ENCODE measurements at regions not wholly inside any gene's neighbourhood (a gene's known extent, or its start where the extent isn't known, plus 50 kb on each side); places are given as distances from the start of the nearest gene placed in this dataset.

- Histone ChIP-seq H3K9me3 (no peaks in the 10 kb centered on the region), H3K36me3 (ENCODE audit: control insufficient read depth in 2 of 2, extremely low read depth in 1 of 2, insufficient read depth in 1 of 2, low read length in 1 of 2) (no peaks in the 10 kb centered on the region), H3K27me3 (replicated peaks in 1 of 2; ENCODE audit: control insufficient read depth in 2 of 2, extremely low read depth in 1 of 2, insufficient read depth in 2 of 2, low read length in 1 of 2) (no peaks in the 10 kb centered on the region), H3K4me1 (ENCODE audit: control insufficient read depth in 1 of 2, extremely low read depth in 1 of 2, insufficient read depth in 2 of 2, low read length in 2 of 2) (no peaks in the 10 kb centered on the region), H3K4me3 (ENCODE audit: control insufficient read depth in 1 of 2, extremely low read depth in 1 of 2, low read length in 1 of 2) (no peak overlapping the region), H3K27ac (ENCODE audit: low read length) (no peak overlapping the region)
- POLR2A ChIA-PET, result no interaction called here
- H3K27ac Mint-ChIP-seq, result no peak overlapping the region
- CTCF ChIA-PET, result no interaction called here
- no peaks in the 10 kb centered on the region for H3K27me3 Mint-ChIP-seq
- H3K4me1 Mint-ChIP-seq, result no peaks in the 10 kb centered on the region
- H3K9me3 Mint-ChIP-seq, result peaks cover 6 to 11% (median 9%) of the 10 kb centered on the region in 3 donors
- H3K36me3 Mint-ChIP-seq, result no peaks in the 10 kb centered on the region
- DNase-seq, result no peak
- no peak for ATAC-seq (replicated peaks in 1 of 4)
- no peak overlapping the region for H3K4me3 Mint-ChIP-seq
- WGBS (ENCODE audit: insufficient coverage), result no CpG with 5 or more reads among the region's 7 CpGs
Observed at GRCh38 chr5:104299998-104300706, 737.6 kb upstream of the NUDT12 start.

GRCh38 chr5:104298518-104298917 lies 735.9 kb upstream of the NUDT12 start:
- POLR2A ChIA-PET, result no interaction called here
- no peaks in the 10 kb centered on the region for H3K27me3 Mint-ChIP-seq
- no peaks in the 10 kb centered on the region for H3K36me3 ChIP-seq (ENCODE audit: control insufficient read depth in 2 of 2, extremely low read depth in 1 of 2, insufficient read depth in 1 of 2, low read length in 1 of 2)
- H3K9me3 ChIP-seq, result no peaks in the 10 kb centered on the region
- no peak overlapping the region for H3K27ac Mint-ChIP-seq
- H3K4me1 ChIP-seq (ENCODE audit: control insufficient read depth in 1 of 2, extremely low read depth in 1 of 2, insufficient read depth in 2 of 2, low read length in 2 of 2), result no peaks in the 10 kb centered on the region
- no peaks in the 10 kb centered on the region for H3K27me3 ChIP-seq (replicated peaks in 1 of 2; ENCODE audit: control insufficient read depth in 2 of 2, extremely low read depth in 1 of 2, insufficient read depth in 2 of 2, low read length in 1 of 2)
- CTCF ChIA-PET, result no interaction called here
- no peak overlapping the region for H3K27ac ChIP-seq (ENCODE audit: low read length)
- 83% methylated on average over 3 of the region's 5 CpGs for WGBS (ENCODE audit: insufficient coverage)
- no peak for ATAC-seq (replicated peaks in 1 of 4)
- no peaks in the 10 kb centered on the region for H3K4me1 Mint-ChIP-seq
- no peak overlapping the region for H3K4me3 Mint-ChIP-seq
- H3K4me3 ChIP-seq (ENCODE audit: control insufficient read depth in 1 of 2, extremely low read depth in 1 of 2, low read length in 1 of 2), result no peak overlapping the region
- peaks cover 6 to 15% (median 9%) of the 10 kb centered on the region in 3 donors for H3K9me3 Mint-ChIP-seq
- H3K36me3 Mint-ChIP-seq, result no peaks in the 10 kb centered on the region
- no peak for DNase-seq

GRCh38 chr5:104297076-104297475 lies 734.5 kb upstream of the NUDT12 start:
- DNase-seq, result no peak
- no peaks in the 10 kb centered on the region for H3K4me1 Mint-ChIP-seq
- no peaks in the 10 kb centered on the region for H3K27me3 ChIP-seq (replicated peaks in 1 of 2; ENCODE audit: control insufficient read depth in 2 of 2, extremely low read depth in 1 of 2, insufficient read depth in 2 of 2, low read length in 1 of 2)
- ChIA-PET POLR2A (no interaction called here), CTCF (no interaction called here)
- no peak overlapping the region for H3K4me3 ChIP-seq (ENCODE audit: control insufficient read depth in 1 of 2, extremely low read depth in 1 of 2, low read length in 1 of 2)
- no peak for ATAC-seq (replicated peaks in 1 of 4)
- H3K9me3 Mint-ChIP-seq, result peaks cover 7 to 24% (median 9%) of the 10 kb centered on the region in 3 donors
- H3K27ac Mint-ChIP-seq, result no peak overlapping the region
- H3K36me3 Mint-ChIP-seq, result no peaks in the 10 kb centered on the region
- no peaks in the 10 kb centered on the region for H3K4me1 ChIP-seq (ENCODE audit: control insufficient read depth in 1 of 2, extremely low read depth in 1 of 2, insufficient read depth in 2 of 2, low read length in 2 of 2)
- no CpG with 5 or more reads among the region's 1 CpG for WGBS (ENCODE audit: insufficient coverage)
- no peaks in the 10 kb centered on the region for H3K36me3 ChIP-seq (ENCODE audit: control insufficient read depth in 2 of 2, extremely low read depth in 1 of 2, insufficient read depth in 1 of 2, low read length in 1 of 2)
- no peak overlapping the region for H3K27ac ChIP-seq (ENCODE audit: low read length)
- no peaks in the 10 kb centered on the region for H3K27me3 Mint-ChIP-seq
- H3K9me3 ChIP-seq, result no peaks in the 10 kb centered on the region
- no peak overlapping the region for H3K4me3 Mint-ChIP-seq

GRCh38 chr5:104295991-104296390 lies 733.4 kb upstream of the NUDT12 start:
- H3K9me3 ChIP-seq, result no peaks in the 10 kb centered on the region
- ChIA-PET CTCF (no interaction called here), POLR2A (no interaction called here)
- H3K27ac ChIP-seq (ENCODE audit: low read length), result no peak overlapping the region
- ATAC-seq (replicated peaks in 1 of 4) (no peak), DNase-seq (no peak)
- Mint-ChIP-seq H3K27ac (no peak overlapping the region), H3K4me3 (no peak overlapping the region), H3K9me3 (peaks cover 14 to 22% (median 14%) of the 10 kb centered on the region in 3 donors), H3K27me3 (no peaks in the 10 kb centered on the region), H3K4me1 (no peaks in the 10 kb centered on the region), H3K36me3 (no peaks in the 10 kb centered on the region)
- H3K4me3 ChIP-seq (ENCODE audit: control insufficient read depth in 1 of 2, extremely low read depth in 1 of 2, low read length in 1 of 2), result no peak overlapping the region
- H3K4me1 ChIP-seq (ENCODE audit: control insufficient read depth in 1 of 2, extremely low read depth in 1 of 2, insufficient read depth in 2 of 2, low read length in 2 of 2), result no peaks in the 10 kb centered on the region
- WGBS (ENCODE audit: insufficient coverage), result no CpG with 5 or more reads among the region's 1 CpG
- H3K36me3 ChIP-seq (ENCODE audit: control insufficient read depth in 2 of 2, extremely low read depth in 1 of 2, insufficient read depth in 1 of 2, low read length in 1 of 2), result no peaks in the 10 kb centered on the region
- H3K27me3 ChIP-seq (replicated peaks in 1 of 2; ENCODE audit: control insufficient read depth in 2 of 2, extremely low read depth in 1 of 2, insufficient read depth in 2 of 2, low read length in 1 of 2), result no peaks in the 10 kb centered on the region

GRCh38 chr5:104283136-104283535 lies 720.5 kb upstream of the NUDT12 start:
- CTCF ChIA-PET, result no interaction called here
- no peak for ATAC-seq (replicated peaks in 1 of 4)
- no peaks in the 10 kb centered on the region for H3K27me3 Mint-ChIP-seq
- H3K36me3 Mint-ChIP-seq, result no peaks in the 10 kb centered on the region
- H3K9me3 ChIP-seq, result no peaks in the 10 kb centered on the region
- H3K27ac Mint-ChIP-seq, result no peak overlapping the region
- no CpG with 5 or more reads among the region's 1 CpG for WGBS (ENCODE audit: insufficient coverage)
- no peaks in the 10 kb centered on the region for H3K36me3 ChIP-seq (ENCODE audit: control insufficient read depth in 2 of 2, extremely low read depth in 1 of 2, insufficient read depth in 1 of 2, low read length in 1 of 2)
- no peaks in the 10 kb centered on the region for H3K27me3 ChIP-seq (replicated peaks in 1 of 2; ENCODE audit: control insufficient read depth in 2 of 2, extremely low read depth in 1 of 2, insufficient read depth in 2 of 2, low read length in 1 of 2)
- H3K4me3 ChIP-seq (ENCODE audit: control insufficient read depth in 1 of 2, extremely low read depth in 1 of 2, low read length in 1 of 2), result no peak overlapping the region
- no peak overlapping the region for H3K4me3 Mint-ChIP-seq
- POLR2A ChIA-PET, result interaction anchor here in 1 of 2 donors (0.6 kb wide), 1 partner anchor 12 kb away, joined by 4 read pairs; no protein-coding TSS in a partner anchor
- DNase-seq, result no peak
- H3K4me1 ChIP-seq (ENCODE audit: control insufficient read depth in 1 of 2, extremely low read depth in 1 of 2, insufficient read depth in 2 of 2, low read length in 2 of 2), result no peaks in the 10 kb centered on the region
- no peaks in the 10 kb centered on the region for H3K4me1 Mint-ChIP-seq
- H3K27ac ChIP-seq (ENCODE audit: low read length), result no peak overlapping the region
- peaks cover 8 to 14% (median 14%) of the 10 kb centered on the region in 3 donors for H3K9me3 Mint-ChIP-seq

GRCh38 chr5:104273725-104274124 lies 711.1 kb upstream of the NUDT12 start:
- ChIA-PET CTCF (no interaction called here), POLR2A (no interaction called here)
- no peak for ATAC-seq (replicated peaks in 1 of 4)
- H3K4me3 ChIP-seq (ENCODE audit: control insufficient read depth in 1 of 2, extremely low read depth in 1 of 2, low read length in 1 of 2), result no peak overlapping the region
- no peak overlapping the region for H3K27ac ChIP-seq (ENCODE audit: low read length)
- no peak for DNase-seq
- H3K9me3 ChIP-seq, result no peaks in the 10 kb centered on the region
- no peaks in the 10 kb centered on the region for H3K27me3 ChIP-seq (replicated peaks in 1 of 2; ENCODE audit: control insufficient read depth in 2 of 2, extremely low read depth in 1 of 2, insufficient read depth in 2 of 2, low read length in 1 of 2)
- no CpG with 5 or more reads among the region's 2 CpGs for WGBS (ENCODE audit: insufficient coverage)
- no peak overlapping the region for H3K27ac Mint-ChIP-seq
- H3K4me3 Mint-ChIP-seq, result no peak overlapping the region
- no peaks in the 10 kb centered on the region for H3K27me3 Mint-ChIP-seq
- H3K4me1 Mint-ChIP-seq, result no peaks in the 10 kb centered on the region
- H3K36me3 Mint-ChIP-seq, result no peaks in the 10 kb centered on the region
- H3K4me1 ChIP-seq (ENCODE audit: control insufficient read depth in 1 of 2, extremely low read depth in 1 of 2, insufficient read depth in 2 of 2, low read length in 2 of 2), result no peaks in the 10 kb centered on the region
- peaks cover 3 to 12% (median 6%) of the 10 kb centered on the region in 3 donors for H3K9me3 Mint-ChIP-seq
- H3K36me3 ChIP-seq (ENCODE audit: control insufficient read depth in 2 of 2, extremely low read depth in 1 of 2, insufficient read depth in 1 of 2, low read length in 1 of 2), result no peaks in the 10 kb centered on the region

Data from T-cell (primary cell).